GM12865 (cell line): ENCODE measurements at regions not wholly inside any gene's neighbourhood (a gene's known extent, or its start where the extent isn't known, plus 50 kb on each side); places are given as distances from the start of the nearest gene placed in this dataset.

Source experiments
- DNase-seq: peaks from one replicate; pipeline ENCODE4 v3.0.0; 2010; ENCODE audit warnings: low read depth
- H3K4me3 ChIP-seq: 2 replicates; pipeline ENCODE4 v1.5.1; 2011; ENCODE audit warnings: mild to moderate bottlenecking, low read depth, low read length, control low read depth
- TF ChIP-seq, protein P1 (sequence below): IDR thresholded peaks from 2 replicates; pipeline ENCODE4 v1.5.1; 2011; ENCODE audit warnings: low read length, control low read depth, low read depth, inconsistent platforms; ENCODE audit not compliant: insufficient read depth; ENCODE audit errors: missing control alignments

DNA sequence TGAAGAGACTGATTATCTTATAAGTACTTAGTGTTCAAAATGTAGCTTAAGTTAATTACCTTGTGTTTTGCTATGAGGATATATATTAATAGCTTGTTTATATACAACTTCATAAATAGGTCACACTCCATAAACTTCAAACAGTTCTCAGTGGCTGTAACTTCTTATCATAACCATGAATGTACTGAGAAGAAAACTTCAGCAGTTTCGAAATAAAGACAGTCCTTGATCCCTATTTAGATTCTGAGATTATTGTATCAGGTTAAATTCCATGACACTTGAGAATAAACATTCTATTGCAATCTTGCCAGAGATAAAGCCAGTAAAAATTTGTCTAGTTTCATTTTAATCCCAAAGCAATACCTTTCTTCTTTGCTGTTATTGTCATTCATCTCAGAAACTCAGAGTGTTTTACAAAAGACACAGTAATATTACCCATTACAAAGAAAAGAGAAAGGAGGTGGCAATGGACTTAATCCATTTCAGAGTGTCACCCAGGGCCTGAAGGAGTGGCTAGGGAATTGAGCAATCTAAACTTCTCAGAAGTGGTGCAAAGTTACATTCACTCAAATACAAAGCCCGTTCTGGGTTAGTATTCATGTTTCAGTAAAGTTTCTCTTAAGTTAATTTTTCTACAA, 403.6 kb downstream of the SEMA3D start:
- no peak overlapping the region for H3K4me3 ChIP-seq
- TF ChIP-seq, protein P1, sequence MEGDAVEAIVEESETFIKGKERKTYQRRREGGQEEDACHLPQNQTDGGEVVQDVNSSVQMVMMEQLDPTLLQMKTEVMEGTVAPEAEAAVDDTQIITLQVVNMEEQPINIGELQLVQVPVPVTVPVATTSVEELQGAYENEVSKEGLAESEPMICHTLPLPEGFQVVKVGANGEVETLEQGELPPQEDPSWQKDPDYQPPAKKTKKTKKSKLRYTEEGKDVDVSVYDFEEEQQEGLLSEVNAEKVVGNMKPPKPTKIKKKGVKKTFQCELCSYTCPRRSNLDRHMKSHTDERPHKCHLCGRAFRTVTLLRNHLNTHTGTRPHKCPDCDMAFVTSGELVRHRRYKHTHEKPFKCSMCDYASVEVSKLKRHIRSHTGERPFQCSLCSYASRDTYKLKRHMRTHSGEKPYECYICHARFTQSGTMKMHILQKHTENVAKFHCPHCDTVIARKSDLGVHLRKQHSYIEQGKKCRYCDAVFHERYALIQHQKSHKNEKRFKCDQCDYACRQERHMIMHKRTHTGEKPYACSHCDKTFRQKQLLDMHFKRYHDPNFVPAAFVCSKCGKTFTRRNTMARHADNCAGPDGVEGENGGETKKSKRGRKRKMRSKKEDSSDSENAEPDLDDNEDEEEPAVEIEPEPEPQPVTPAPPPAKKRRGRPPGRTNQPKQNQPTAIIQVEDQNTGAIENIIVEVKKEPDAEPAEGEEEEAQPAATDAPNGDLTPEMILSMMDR = no peak
- no peak for DNase-seq

- no peak for DNase-seq
- no peak overlapping the region for H3K4me3 ChIP-seq
- TF ChIP-seq, protein P1 = no peak
Measured at GRCh38 chr7:84781838-84782237, 405.0 kb downstream of the SEMA3D start.

DNA sequence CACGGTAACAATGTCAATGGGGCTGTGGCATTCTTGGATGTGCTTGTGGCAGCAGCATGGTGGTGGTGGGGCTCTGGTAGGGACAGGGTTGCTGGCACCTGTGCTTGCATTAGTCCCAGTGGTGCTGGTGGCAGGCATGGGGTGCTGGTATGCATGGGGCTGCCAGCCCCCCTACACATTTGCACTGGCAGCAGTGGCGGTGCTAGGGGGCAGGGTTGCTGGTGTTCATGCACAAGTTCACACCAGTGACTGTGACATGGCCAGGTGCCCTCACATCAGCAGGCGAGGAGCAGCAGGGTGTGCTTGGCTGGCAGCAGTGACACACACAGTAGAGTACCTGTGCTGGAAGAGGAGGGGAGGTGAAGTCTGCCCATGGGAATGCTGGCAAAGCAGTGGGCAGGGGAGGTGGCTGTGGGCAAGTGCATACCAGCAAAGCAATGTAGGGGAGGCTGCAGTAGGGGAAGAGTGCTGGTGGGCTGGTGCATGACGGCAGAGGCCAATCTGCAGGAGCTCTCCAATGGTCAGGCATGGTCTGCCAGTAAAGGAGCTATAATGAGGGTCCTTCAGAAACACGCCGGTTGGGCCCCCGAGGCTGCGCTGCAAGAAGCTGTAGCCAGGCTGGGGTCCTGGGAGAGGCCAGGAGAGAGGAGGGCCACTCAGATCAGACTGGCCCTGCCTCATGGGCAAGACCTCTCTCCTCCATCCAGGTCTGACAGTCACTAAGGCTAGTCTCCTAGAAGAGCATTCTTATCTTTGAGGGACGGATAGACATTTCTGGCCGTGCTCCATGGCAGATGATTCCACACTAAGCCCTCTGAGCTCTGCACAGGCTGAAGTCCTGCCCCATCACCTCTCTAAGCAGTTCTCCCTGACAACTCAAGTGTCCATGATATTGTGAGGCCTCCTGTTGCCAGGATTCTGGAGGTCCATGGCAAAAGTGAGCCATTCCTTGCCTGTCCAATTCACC, 406.4 kb downstream of the SEMA3D start:
- DNase-seq = no peak
- H3K4me3 ChIP-seq = no peak overlapping the region
- TF ChIP-seq, protein P1 = no peak

GRCh38 chr7:84757761-84758160, 429.1 kb downstream of the SEMA3D start:
- no peak for DNase-seq
- no peak overlapping the region for H3K4me3 ChIP-seq
- TF ChIP-seq, protein P1 = no peak

DNA sequence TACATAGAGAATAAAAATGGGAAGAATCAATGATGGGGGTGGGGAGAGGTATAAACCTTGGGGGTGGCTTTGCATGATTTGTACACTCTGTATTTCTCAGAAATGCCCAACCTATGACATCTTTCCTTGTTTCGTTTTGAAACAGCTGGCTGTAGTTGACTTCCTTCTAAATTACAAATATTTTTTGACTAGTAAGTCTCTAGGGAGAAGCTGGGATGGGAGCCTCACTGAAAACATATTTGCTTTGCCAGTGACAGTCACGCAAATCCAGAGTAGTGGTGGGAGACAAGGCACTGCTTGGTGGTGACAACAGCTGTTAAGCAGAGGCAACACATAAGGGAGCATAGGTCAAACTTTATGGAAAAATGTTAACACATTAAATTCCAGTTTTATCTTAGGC, 440.5 kb downstream of the SEMA3D start:
- TF ChIP-seq, protein P1 = no peak
- no peak overlapping the region for H3K4me3 ChIP-seq
- no peak for DNase-seq

DNA sequence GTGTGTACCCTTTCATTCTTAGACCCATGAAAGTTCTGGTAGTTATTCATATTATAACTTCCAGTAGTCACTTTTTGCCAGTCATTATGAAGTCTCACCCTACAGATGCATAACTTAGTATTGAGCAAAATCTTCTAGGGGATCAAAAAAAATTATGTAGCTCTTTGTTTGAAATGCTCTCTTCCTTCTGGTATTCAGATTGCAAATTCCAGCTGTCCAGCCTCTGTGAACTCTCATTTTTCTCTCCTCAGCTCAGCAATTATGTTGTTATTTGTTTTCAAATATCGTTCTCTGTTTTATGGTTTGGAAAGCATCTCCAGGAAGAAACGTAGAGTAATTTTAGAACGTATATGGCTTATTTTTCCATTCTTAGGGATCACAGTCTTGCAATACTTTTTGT, 442.5 kb downstream of the SEMA3D start:
- H3K4me3 ChIP-seq = no peak overlapping the region
- no peak for DNase-seq
- TF ChIP-seq, protein P1 = no peak
